Muscle of leg (tissue), 3 donors: ENCODE measurements at regions not wholly inside any gene's neighbourhood (a gene's known extent, or its start where the extent isn't known, plus 50 kb on each side); places are given as distances from the start of the nearest gene placed in this dataset.
A peak's percentile ranks its signal among the peaks of the same experiment; 100 is the strongest.

ENCODE experiments used
- DNase-seq: peaks from one replicate; pipeline ENCODE4 v3.0.0; 2013
- H3K27ac ChIP-seq: one replicate; pipeline ENCODE4 v1.5.1; 2013; ENCODE audit warnings: mild to moderate bottlenecking, low read length, control low read depth
- H3K27me3 ChIP-seq: one replicate; pipeline ENCODE4 v1.6.1; 2013; ENCODE audit warnings: low read length; ENCODE audit not compliant: control insufficient read depth, insufficient read depth
- H3K36me3 ChIP-seq: one replicate; pipeline ENCODE4 v1.6.1; 2013; ENCODE audit warnings: low read length; ENCODE audit not compliant: control insufficient read depth, insufficient read depth
- H3K4me1 ChIP-seq: one replicate; pipeline ENCODE4 v1.6.1; 2013; ENCODE audit warnings: low read length; ENCODE audit not compliant: control insufficient read depth, insufficient read depth
- H3K4me3 ChIP-seq: one replicate; pipeline ENCODE4 v1.5.1; 2013; ENCODE audit warnings: low read length, control low read depth
- H3K9me3 ChIP-seq: replicated peaks from 2 replicates; pipeline ENCODE4 v1.6.1; 2013; ENCODE audit warnings: low read depth, low read length; ENCODE audit not compliant: control insufficient read depth
- WGBS: methylation state at CpG from one replicate; pipeline ENCODE4 v1.1.5; 2013; ENCODE audit warnings: missing lambda C conversion rate; ENCODE audit not compliant: insufficient coverage; 5-methylcytosine and 5-hydroxymethylcytosine counted together

- Histone ChIP-seq H3K4me3 (no peak overlapping the region), H3K9me3 (no peaks in the 10 kb centered on the region), H3K4me1 (no peaks in the 10 kb centered on the region), H3K27ac (no peak overlapping the region), H3K27me3 (no peaks in the 10 kb centered on the region), H3K36me3 (no peaks in the 10 kb centered on the region)
- no peak for DNase-seq
- WGBS: 60% methylated on average over 3 of the region's 5 CpGs
These were observed 359.7 kb upstream of the PCDH15 start for GRCh38 chr10:55160655-55161283.

- Histone ChIP-seq H3K27ac (no peak overlapping the region), H3K4me1 (no peaks in the 10 kb centered on the region), H3K36me3 (no peaks in the 10 kb centered on the region), H3K27me3 (no peaks in the 10 kb centered on the region), H3K9me3 (no peaks in the 10 kb centered on the region), H3K4me3 (no peak overlapping the region)
- no peak for DNase-seq
- WGBS: no CpG with 5 or more reads among the region's 1 CpG
These were observed 357.6 kb upstream of the PCDH15 start for GRCh38 chr10:55158633-55159032.

DNA sequence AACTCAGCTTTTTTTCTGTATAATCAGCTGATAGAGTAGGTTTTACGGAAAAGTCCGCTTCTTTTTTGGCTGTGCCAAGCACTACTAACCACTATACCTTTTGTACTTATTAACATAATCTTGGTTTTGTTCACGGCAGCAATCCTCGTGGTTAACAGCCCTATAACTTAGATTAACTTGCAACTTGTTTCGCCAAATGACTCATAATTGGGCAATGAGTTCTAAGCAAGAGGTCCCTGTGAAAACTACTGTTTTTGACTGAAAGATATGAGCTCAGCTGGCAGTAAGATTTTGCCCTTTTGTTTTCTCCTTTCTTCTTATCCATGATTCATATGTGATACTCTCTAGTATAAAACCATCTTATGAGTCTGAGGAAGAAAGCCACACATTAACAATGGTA, 345.0 kb upstream of the PCDH15 start:
- H3K9me3 ChIP-seq: no peaks in the 10 kb centered on the region
- DNase-seq: no peak
- no peak overlapping the region for H3K27ac ChIP-seq
- H3K4me3 ChIP-seq: no peak overlapping the region
- 80% methylated on average over 2 of the region's 5 CpGs for WGBS
- no peaks in the 10 kb centered on the region for H3K36me3 ChIP-seq
- H3K4me1 ChIP-seq: no peaks in the 10 kb centered on the region
- H3K27me3 ChIP-seq: no peaks in the 10 kb centered on the region

DNA sequence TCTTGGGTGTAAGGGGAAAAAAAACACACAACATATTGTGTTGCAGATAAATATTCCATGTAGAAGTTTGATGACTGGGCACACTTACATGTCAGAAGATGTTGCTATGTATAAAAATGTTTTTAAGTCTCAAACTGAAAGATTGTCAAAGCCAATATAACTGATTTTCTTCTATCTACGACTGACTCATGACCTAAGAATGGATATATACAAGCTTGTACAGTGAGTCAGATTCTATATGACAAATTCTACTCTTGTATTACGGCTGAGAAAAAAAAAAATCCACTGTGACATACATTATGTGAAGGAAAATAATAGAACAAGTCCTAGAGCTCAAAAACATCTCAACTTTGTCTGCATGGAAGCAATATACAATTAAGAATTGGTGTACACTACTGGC, 343.0 kb upstream of the PCDH15 start:
- Histone ChIP-seq H3K4me1 (no peaks in the 10 kb centered on the region), H3K9me3 (no peaks in the 10 kb centered on the region), H3K4me3 (no peak overlapping the region), H3K27me3 (no peaks in the 10 kb centered on the region), H3K27ac (no peak overlapping the region), H3K36me3 (no peaks in the 10 kb centered on the region)
- no peak for DNase-seq
- WGBS: no CpG with 5 or more reads among the region's 2 CpGs

- no peak overlapping the region for H3K27ac ChIP-seq
- H3K9me3 ChIP-seq: no peaks in the 10 kb centered on the region
- no peaks in the 10 kb centered on the region for H3K27me3 ChIP-seq
- H3K4me1 ChIP-seq: no peaks in the 10 kb centered on the region
- no peak for DNase-seq
- no peak overlapping the region for H3K4me3 ChIP-seq
- H3K36me3 ChIP-seq: no peaks in the 10 kb centered on the region
These were observed 340.9 kb upstream of the PCDH15 start for GRCh38 chr10:55141892-55142291.

GRCh38 chr10:55137063-55137462, 336.0 kb upstream of the PCDH15 start:
- Histone ChIP-seq H3K27ac (no peak overlapping the region), H3K9me3 (no peaks in the 10 kb centered on the region), H3K4me3 (no peak overlapping the region), H3K36me3 (no peaks in the 10 kb centered on the region), H3K4me1 (no peaks in the 10 kb centered on the region), H3K27me3 (no peaks in the 10 kb centered on the region)
- DNase-seq: no peak
- no CpG with 5 or more reads among the region's 2 CpGs for WGBS

DNA sequence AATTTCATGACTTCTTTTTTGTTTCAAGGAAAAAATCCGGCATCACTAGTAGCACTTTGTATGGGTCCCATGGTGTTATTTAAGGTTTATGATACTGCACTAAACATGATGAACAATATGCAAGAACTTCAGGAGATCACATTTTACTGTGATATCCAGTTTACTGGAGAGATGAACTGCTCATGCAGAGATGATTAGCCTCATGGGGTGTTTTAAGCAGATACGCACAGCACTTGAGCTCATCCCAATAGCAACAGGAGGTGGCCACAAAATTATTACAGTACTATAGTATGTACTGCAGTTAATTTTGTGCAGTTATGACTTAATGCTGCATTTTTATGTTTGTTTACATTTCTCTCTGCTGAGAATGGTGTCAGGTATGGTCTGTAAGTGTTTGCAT, 303.7 kb upstream of the PCDH15 start:
- DNase-seq: no peak
- H3K27ac ChIP-seq: no peak overlapping the region
- H3K4me1 ChIP-seq: no peaks in the 10 kb centered on the region
- H3K9me3 ChIP-seq: no peaks in the 10 kb centered on the region
- H3K36me3 ChIP-seq: no peaks in the 10 kb centered on the region
- H3K27me3 ChIP-seq: no peaks in the 10 kb centered on the region
- no CpG with 5 or more reads among the region's 2 CpGs for WGBS
- no peak overlapping the region for H3K4me3 ChIP-seq

DNA sequence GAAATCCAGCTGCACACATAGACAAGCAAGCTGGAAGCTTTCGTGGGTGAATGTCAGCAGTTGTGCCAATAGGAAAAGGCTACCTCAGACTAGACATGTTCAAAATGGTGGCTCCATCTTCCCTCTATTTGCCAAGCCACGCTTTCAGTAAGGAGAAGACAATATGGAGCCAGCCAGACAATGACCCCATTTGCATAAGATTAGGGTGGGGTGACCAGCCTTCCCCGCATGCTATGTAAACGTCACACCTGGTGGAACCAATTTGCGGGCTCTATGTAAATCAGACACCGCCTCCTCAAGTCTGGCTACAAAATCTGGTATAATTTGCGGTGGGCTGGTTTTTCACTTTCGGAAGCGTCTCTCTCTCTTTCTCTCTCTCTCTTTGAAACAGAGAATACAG, 297.4 kb upstream of the PCDH15 start:
- Histone ChIP-seq H3K4me1 (no peaks in the 10 kb centered on the region), H3K36me3 (no peaks in the 10 kb centered on the region), H3K9me3 (no peaks in the 10 kb centered on the region), H3K27me3 (no peaks in the 10 kb centered on the region), H3K27ac (no peak overlapping the region), H3K4me3 (no peak overlapping the region)
- no peak for DNase-seq
- WGBS: 96% methylated on average over 4 of the region's 9 CpGs

DNA sequence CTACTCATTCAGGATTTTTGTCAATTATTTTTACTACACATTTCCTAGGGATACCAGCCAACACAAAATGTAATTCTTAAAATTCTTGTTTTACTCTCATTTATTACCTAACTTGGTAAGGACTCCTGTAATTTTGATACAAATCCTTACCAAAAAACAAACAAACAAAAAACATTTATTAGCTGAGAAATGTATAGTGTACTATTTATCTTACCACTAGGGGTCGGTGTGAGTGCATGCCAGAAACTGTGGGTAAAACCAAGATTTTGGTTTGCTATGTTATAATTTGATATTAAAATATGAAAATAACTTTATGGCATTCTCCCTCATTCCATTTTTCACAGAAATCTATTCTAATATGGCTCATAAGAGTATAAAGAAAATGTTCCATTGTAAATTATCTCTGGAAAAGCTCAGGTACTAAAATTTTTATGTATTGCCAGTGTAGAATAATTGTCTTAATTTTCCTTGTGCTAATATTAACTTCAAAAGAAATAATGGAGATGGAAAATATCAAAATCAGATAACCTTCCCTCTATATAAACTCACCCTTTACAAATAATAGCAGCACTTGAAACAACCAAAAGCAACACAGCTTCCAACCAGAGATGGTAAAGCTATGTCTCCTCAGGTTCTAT, 290.8 kb upstream of the PCDH15 start:
- H3K36me3 ChIP-seq: no peaks in the 10 kb centered on the region
- H3K27ac ChIP-seq: no peak overlapping the region
- peak; percentile 14 for DNase-seq
- H3K9me3 ChIP-seq: no peaks in the 10 kb centered on the region
- no peak overlapping the region for H3K4me3 ChIP-seq
- no CpG with 5 or more reads among the region's 1 CpG for WGBS
- H3K4me1 ChIP-seq: no peaks in the 10 kb centered on the region
- H3K27me3 ChIP-seq: no peaks in the 10 kb centered on the region

GRCh38 chr10:55078121-55078520, 277.1 kb upstream of the PCDH15 start:
- peak; percentile 58 for DNase-seq
- H3K27me3 ChIP-seq: no peaks in the 10 kb centered on the region
- H3K9me3 ChIP-seq: no peaks in the 10 kb centered on the region
- no peak overlapping the region for H3K4me3 ChIP-seq
- no peak overlapping the region for H3K27ac ChIP-seq
- no peaks in the 10 kb centered on the region for H3K36me3 ChIP-seq
- no CpG with 5 or more reads among the region's 1 CpG for WGBS
- no peaks in the 10 kb centered on the region for H3K4me1 ChIP-seq

GRCh38 chr10:55065185-55065584, 264.2 kb upstream of the PCDH15 start:
- H3K27me3 ChIP-seq: no peaks in the 10 kb centered on the region
- no peak for DNase-seq
- H3K4me1 ChIP-seq: no peaks in the 10 kb centered on the region
- H3K4me3 ChIP-seq: no peak overlapping the region
- WGBS: no CpG with 5 or more reads among the region's 1 CpG
- no peak overlapping the region for H3K27ac ChIP-seq
- no peaks in the 10 kb centered on the region for H3K36me3 ChIP-seq
- H3K9me3 ChIP-seq: no peaks in the 10 kb centered on the region
